Trophoblast cell (in vitro differentiated cells and primary cell): ENCODE measurements at regions not wholly inside any gene's neighbourhood (a gene's known extent, or its start where the extent isn't known, plus 50 kb on each side); places are given as distances from the start of the nearest gene placed in this dataset.

Experiments used
- DNase-seq, 2 donors: peaks; one replicate each; pipeline ENCODE4 v3.0.0-alpha.2; 2016
- H2AFZ ChIP-seq: 2 replicates; pipeline ENCODE4 v1.6.1; 2013; ENCODE audit warnings: low read length, moderate library complexity, mild to moderate bottlenecking; ENCODE audit not compliant: insufficient read depth, poor library complexity
- H2AK5ac ChIP-seq: 2 replicates; pipeline ENCODE4 v1.6.1; 2013; ENCODE audit warnings: mild to moderate bottlenecking, low read length
- H2BK120ac ChIP-seq: 2 replicates; pipeline ENCODE4 v1.6.1; 2013; ENCODE audit warnings: low read length, mild to moderate bottlenecking, moderate library complexity; ENCODE audit not compliant: insufficient read depth, poor library complexity
- H2BK12ac ChIP-seq: 2 replicates; pipeline ENCODE4 v1.6.1; 2013; ENCODE audit warnings: mild to moderate bottlenecking, low read length, moderate library complexity
- H2BK5ac ChIP-seq: 2 replicates; pipeline ENCODE4 v1.6.1; 2013; ENCODE audit warnings: low read length, low read depth, moderate library complexity, mild to moderate bottlenecking; ENCODE audit not compliant: poor library complexity
- H3K14ac ChIP-seq: 2 replicates; pipeline ENCODE4 v1.6.1; 2013; ENCODE audit warnings: mild to moderate bottlenecking, low read length
- H3K18ac ChIP-seq: 2 replicates; pipeline ENCODE4 v1.6.1; 2013; ENCODE audit warnings: mild to moderate bottlenecking, low read length
- H3K23ac ChIP-seq: 2 replicates; pipeline ENCODE4 v1.6.1; 2013; ENCODE audit warnings: low read length
- H3K27ac ChIP-seq: 2 replicates; pipeline ENCODE4 v1.5.1; 2013; ENCODE audit warnings: low read depth, mild to moderate bottlenecking, inconsistent platforms, low read length, moderate library complexity
- H3K27me3 ChIP-seq: 2 replicates; pipeline ENCODE4 v1.6.1; 2013; ENCODE audit warnings: inconsistent platforms, mild to moderate bottlenecking, low read length, moderate library complexity; ENCODE audit not compliant: insufficient read depth
- H3K36me3 ChIP-seq, 2 experiments: 1 replicate in 1 of 2; 2 replicates in 1 of 2; pipeline ENCODE4 v1.6.1; 2013; ENCODE audit warnings: low read length in 2 of 2, mild to moderate bottlenecking in 2 of 2, moderate library complexity in 1 of 2; ENCODE audit not compliant: insufficient read depth in 2 of 2, control insufficient read depth in 1 of 2
- H3K4ac ChIP-seq: 2 replicates; pipeline ENCODE4 v1.6.1; 2013; ENCODE audit warnings: low read depth, mild to moderate bottlenecking, low read length, moderate library complexity
- H3K4me1 ChIP-seq, 2 experiments: 1 replicate in 1 of 2; 2 replicates in 1 of 2; pipeline ENCODE4 v1.6.1; 2013; ENCODE audit warnings: low read length in 2 of 2, mild to moderate bottlenecking in 2 of 2, moderate library complexity in 1 of 2; ENCODE audit not compliant: insufficient read depth in 2 of 2, control insufficient read depth in 1 of 2
- H3K4me2 ChIP-seq: 2 replicates; pipeline ENCODE4 v1.6.1; 2013; ENCODE audit warnings: inconsistent platforms, mild to moderate bottlenecking, low read length, moderate library complexity
- H3K4me3 ChIP-seq: 2 replicates; pipeline ENCODE4 v1.5.1; 2013; ENCODE audit warnings: mild to moderate bottlenecking, low read depth, low read length, inconsistent platforms
- H3K79me1 ChIP-seq: one replicate; pipeline ENCODE4 v1.6.1; 2013; ENCODE audit warnings: low read length
- H3K79me2 ChIP-seq: 2 replicates; pipeline ENCODE4 v1.6.1; 2013; ENCODE audit warnings: low read length, mild to moderate bottlenecking; ENCODE audit not compliant: control insufficient read depth, insufficient read depth, poor library complexity
- H3K9ac ChIP-seq: 2 replicates; pipeline ENCODE4 v1.6.1; 2013; ENCODE audit warnings: mild to moderate bottlenecking, low read length
- H3K9me3 ChIP-seq: 2 replicates; pipeline ENCODE4 v1.6.1; 2013; ENCODE audit warnings: low read depth, mild to moderate bottlenecking, control low read depth, inconsistent platforms, low read length; ENCODE audit not compliant: insufficient read depth
- H4K12ac ChIP-seq: 2 replicates; pipeline ENCODE4 v1.6.1; 2013; ENCODE audit warnings: low read depth, mild to moderate bottlenecking, low read length, moderate library complexity
- H4K8ac ChIP-seq: 2 replicates; pipeline ENCODE4 v1.6.1; 2013; ENCODE audit warnings: low read depth, mild to moderate bottlenecking, low read length, moderate library complexity
- H4K91ac ChIP-seq: one replicate; pipeline ENCODE4 v1.6.1; 2013; ENCODE audit warnings: low read depth, mild to moderate bottlenecking, low read length, moderate library complexity
- WGBS: extraction: QIAGEN DNeasy Blood & Tissue Kit; methylation state at CpG from one replicate; pipeline ENCODE4 v1.1.7; 2013; ENCODE audit warnings: missing lambda C conversion rate; ENCODE audit not compliant: insufficient read length, insufficient coverage; ENCODE audit errors: extremely low coverage; 5-methylcytosine and 5-hydroxymethylcytosine counted together

- Histone ChIP-seq H3K4me2 (no peak overlapping the region), H2BK120ac (no peak overlapping the region), H3K79me2 (no peaks in the 10 kb centered on the region), H4K8ac (no peak overlapping the region), H3K79me1 (no peaks in the 10 kb centered on the region), H3K36me3 (peaks cover under 1 to 3% of the 10 kb centered on the region in 2 experiments), H3K4me1 (peaks cover 5 to 6% of the 10 kb centered on the region in 2 experiments), H2AFZ (no peak overlapping the region), H3K9me3 (no peaks in the 10 kb centered on the region), H3K4ac (no peak overlapping the region), H2BK12ac (no peak overlapping the region), H3K23ac (no peak overlapping the region), H3K18ac (no peak overlapping the region), H3K14ac (no peak overlapping the region), H3K9ac (no peak overlapping the region), H3K27ac (no peak overlapping the region), H2AK5ac (no peak overlapping the region), H4K91ac (no peak overlapping the region), H3K27me3 (no peaks in the 10 kb centered on the region), H2BK5ac (no peak overlapping the region), H3K4me3 (no peak overlapping the region), H4K12ac (no peak overlapping the region)
- no CpG with 5 or more reads among the region's 5 CpGs for WGBS
- no peak for DNase-seq
These were observed 370.9 kb upstream of the RND3 start for GRCh38 chr2:150858382-150858781.

GRCh38 chr2:150856596-150857281 is 369.3 kb upstream of the RND3 start:
- Histone ChIP-seq H3K4ac (no peak overlapping the region), H3K36me3 (peaks cover 0 to 1% of the 10 kb centered on the region in 2 experiments), H2BK12ac (no peak overlapping the region), H3K27me3 (no peaks in the 10 kb centered on the region), H2BK5ac (no peak overlapping the region), H3K9me3 (no peaks in the 10 kb centered on the region), H3K14ac (no peak overlapping the region), H3K23ac (no peak overlapping the region), H3K27ac (no peak overlapping the region), H3K18ac (no peak overlapping the region), H4K12ac (no peak overlapping the region), H2BK120ac (no peak overlapping the region), H3K79me1 (no peaks in the 10 kb centered on the region), H3K4me3 (no peak overlapping the region), H2AK5ac (no peak overlapping the region), H2AFZ (no peak overlapping the region), H3K79me2 (no peaks in the 10 kb centered on the region), H3K9ac (no peak overlapping the region), H3K4me2 (no peak overlapping the region), H3K4me1 (peaks cover 5 to 6% of the 10 kb centered on the region in 2 experiments), H4K8ac (no peak overlapping the region), H4K91ac (no peak overlapping the region)
- WGBS: no CpG with 5 or more reads among the region's 1 CpG
- no peak for DNase-seq

GRCh38 chr2:150853263-150853662 is 365.8 kb upstream of the RND3 start:
- no peaks in the 10 kb centered on the region for H3K79me2 ChIP-seq
- H3K4me2 ChIP-seq: no peak overlapping the region
- no peak overlapping the region for H3K4ac ChIP-seq
- H3K14ac ChIP-seq: no peak overlapping the region
- H3K27ac ChIP-seq: no peak overlapping the region
- no peak overlapping the region for H2AFZ ChIP-seq
- H2BK12ac ChIP-seq: no peak overlapping the region
- H3K4me3 ChIP-seq: no peak overlapping the region
- H3K27me3 ChIP-seq: no peaks in the 10 kb centered on the region
- no peak overlapping the region for H2BK5ac ChIP-seq
- no peak overlapping the region for H4K91ac ChIP-seq
- no peaks in the 10 kb centered on the region for H3K4me1 ChIP-seq
- H3K9me3 ChIP-seq: peaks cover 3% of the 10 kb centered on the region
- no peak for DNase-seq
- no peak overlapping the region for H2AK5ac ChIP-seq
- no CpG with 5 or more reads among the region's 2 CpGs for WGBS
- no peak overlapping the region for H3K23ac ChIP-seq
- H3K18ac ChIP-seq: no peak overlapping the region
- no peak overlapping the region for H2BK120ac ChIP-seq
- H3K36me3 ChIP-seq: peaks cover 6 to 7% of the 10 kb centered on the region in 2 experiments
- no peak overlapping the region for H4K12ac ChIP-seq
- H3K79me1 ChIP-seq: no peaks in the 10 kb centered on the region
- no peak overlapping the region for H3K9ac ChIP-seq
- no peak overlapping the region for H4K8ac ChIP-seq

- H3K79me1 ChIP-seq: no peaks in the 10 kb centered on the region
- H3K27ac ChIP-seq: no peak overlapping the region
- H2BK5ac ChIP-seq: no peak overlapping the region
- H3K9ac ChIP-seq: no peak overlapping the region
- no peaks in the 10 kb centered on the region for H3K4me1 ChIP-seq
- H3K36me3 ChIP-seq: peaks cover 5 to 6% of the 10 kb centered on the region in 2 experiments
- no peaks in the 10 kb centered on the region for H3K79me2 ChIP-seq
- no peak overlapping the region for H4K91ac ChIP-seq
- no peak overlapping the region for H4K8ac ChIP-seq
- no peak overlapping the region for H2AFZ ChIP-seq
- H3K23ac ChIP-seq: no peak overlapping the region
- no peak overlapping the region for H3K4me2 ChIP-seq
- H3K27me3 ChIP-seq: no peaks in the 10 kb centered on the region
- no peak overlapping the region for H3K4ac ChIP-seq
- H2BK12ac ChIP-seq: no peak overlapping the region
- no peak overlapping the region for H4K12ac ChIP-seq
- no peak for DNase-seq
- H2AK5ac ChIP-seq: no peak overlapping the region
- H3K4me3 ChIP-seq: no peak overlapping the region
- no peak overlapping the region for H3K18ac ChIP-seq
- no peak overlapping the region for H2BK120ac ChIP-seq
- peaks cover 3% of the 10 kb centered on the region for H3K9me3 ChIP-seq
- H3K14ac ChIP-seq: no peak overlapping the region
These were observed 363.2 kb upstream of the RND3 start for GRCh38 chr2:150850641-150851040.
